ENCODE measurements at regions not wholly inside any gene's neighbourhood (a gene's known extent, or its start where the extent isn't known, plus 50 kb on each side); places are given as distances from the start of the nearest gene placed in this dataset.

DNA sequence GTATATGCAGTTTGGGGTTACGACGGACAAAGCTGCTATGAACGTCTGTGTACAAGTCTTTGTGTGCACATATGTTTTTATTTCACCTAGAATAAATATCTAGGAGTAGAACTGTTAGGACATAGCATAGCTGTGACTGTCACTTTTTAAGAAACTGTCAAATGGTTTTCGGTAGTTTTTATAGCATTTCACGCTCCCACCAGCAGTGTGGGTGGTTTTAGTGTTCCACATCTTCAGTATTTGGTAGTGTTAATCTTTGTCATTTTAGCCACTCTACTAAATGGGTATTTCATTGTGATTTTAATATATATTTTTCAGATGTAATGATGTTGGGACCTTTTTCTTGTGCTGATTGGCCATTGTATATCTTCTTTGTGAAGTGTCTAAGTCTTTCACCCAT is 109.1 kb upstream of the BCAT1 start:
- DNase-seq: no peak

DNA sequence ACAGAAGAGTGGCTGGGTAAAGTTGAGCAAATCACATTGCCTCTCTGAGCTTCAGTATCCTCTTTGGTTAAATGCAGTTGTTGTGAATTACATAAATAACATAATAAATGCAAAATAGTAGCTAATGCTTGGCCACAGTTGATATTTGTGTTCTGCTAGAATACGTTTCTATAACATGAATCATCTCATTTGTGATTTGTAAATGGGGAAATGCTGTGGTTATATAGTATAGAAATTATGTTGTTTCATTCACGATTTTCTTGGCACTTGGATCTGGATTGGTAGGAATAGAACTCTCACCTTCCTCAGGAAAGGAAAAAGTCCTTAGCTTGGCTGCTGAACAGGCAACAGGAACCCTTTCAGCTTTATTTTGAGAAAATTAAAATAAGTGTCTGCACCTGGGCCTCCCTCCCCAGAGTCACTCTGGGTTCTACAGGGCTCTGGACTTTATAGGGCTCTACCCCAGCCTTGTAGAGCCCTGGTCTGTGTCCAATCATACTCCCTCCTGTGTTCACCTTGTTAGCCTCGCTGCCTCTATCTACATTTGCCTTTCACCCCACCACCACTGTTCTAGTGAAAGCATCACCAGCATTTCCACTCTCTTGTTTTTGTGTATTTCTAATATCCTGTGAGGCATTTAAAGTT is 107.7 kb upstream of the BCAT1 start:
- DNase-seq: no peak

DNA sequence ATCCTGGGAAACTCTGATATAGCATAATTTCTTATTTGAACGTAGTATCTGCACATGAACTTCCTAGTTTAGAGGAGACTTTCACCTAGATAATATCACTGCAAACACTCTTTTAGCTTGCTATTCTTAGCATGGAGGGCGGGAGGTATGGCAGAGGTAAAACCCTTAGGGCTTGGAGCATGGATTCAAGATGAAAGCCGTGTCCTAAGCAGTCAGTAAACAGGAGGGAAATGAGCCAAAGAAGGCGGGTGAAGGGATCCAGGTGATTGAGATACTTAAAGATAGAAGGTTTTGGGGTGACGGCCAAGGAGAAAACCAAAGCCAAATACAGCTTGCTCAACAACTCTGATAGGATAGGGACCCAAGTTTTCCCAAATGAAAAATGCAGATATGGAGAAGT is 107.1 kb upstream of the BCAT1 start:
- no peak for DNase-seq

DNA sequence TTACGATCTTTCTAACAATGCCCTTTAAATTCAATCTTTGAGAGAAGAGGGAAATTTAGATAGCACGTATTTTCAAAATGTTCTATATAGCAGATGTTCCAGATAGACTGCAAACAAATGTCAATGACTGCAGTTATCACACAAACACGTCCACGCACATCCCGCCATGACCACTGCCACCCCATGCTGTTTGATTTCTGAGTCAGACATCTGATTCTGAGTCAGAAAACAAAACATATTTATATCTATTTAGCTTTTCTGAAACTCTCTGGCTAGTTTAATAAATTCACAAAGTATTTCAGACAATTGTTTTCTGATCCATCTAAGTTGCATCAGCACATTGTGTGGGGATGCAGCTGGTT is 105.9 kb upstream of the BCAT1 start:
- DNase-seq: peak; percentile 29

DNA sequence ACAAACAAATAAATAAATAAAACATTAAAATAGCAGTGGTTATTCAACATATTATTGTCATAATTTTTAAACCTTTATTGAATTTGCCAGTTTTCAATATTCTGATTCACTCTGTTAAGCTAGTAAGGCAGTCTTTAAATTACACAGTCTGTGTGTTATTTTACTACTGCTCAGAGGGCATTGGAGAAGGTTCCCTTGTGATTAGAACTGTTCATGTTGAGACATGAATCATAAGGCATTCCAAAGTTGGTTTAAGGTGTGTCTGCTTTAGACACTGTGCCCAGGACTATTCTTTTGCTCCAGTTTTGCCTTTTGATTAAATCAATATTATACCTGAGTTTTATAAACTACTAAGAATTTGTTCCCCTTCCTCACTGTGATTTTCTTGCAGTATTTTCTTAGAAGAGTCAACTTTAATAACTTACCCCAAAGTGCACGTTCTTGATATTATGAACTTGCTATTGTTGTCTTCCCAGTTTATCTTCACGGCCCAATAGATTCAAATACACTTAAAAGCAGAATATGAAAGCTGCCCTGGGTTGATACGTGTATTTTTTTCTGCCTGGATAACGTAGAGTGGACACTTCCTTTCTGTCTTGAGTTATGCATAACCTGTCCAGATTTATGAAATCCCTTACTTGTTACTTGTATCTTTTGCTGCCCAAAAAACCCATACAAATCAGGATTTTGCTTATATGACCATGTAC is 105.3 kb upstream of the BCAT1 start:
- peak; percentile 40 for DNase-seq

DNA sequence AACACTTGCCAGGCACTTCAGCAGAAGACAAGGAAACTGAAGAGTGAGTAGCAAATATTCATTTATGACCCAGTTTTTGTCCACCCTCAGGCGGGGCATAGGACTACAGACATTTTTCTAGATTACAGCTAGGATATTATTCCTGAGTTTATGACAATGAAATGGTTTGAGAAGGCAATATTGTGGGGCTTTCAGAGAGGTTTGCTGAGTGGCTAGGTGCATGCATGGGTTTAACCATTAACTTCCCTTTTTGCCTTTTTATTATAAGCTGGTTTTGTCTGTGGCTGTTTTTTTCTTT is 104.0 kb upstream of the BCAT1 start:
- DNase-seq: peak; percentile 59

DNA sequence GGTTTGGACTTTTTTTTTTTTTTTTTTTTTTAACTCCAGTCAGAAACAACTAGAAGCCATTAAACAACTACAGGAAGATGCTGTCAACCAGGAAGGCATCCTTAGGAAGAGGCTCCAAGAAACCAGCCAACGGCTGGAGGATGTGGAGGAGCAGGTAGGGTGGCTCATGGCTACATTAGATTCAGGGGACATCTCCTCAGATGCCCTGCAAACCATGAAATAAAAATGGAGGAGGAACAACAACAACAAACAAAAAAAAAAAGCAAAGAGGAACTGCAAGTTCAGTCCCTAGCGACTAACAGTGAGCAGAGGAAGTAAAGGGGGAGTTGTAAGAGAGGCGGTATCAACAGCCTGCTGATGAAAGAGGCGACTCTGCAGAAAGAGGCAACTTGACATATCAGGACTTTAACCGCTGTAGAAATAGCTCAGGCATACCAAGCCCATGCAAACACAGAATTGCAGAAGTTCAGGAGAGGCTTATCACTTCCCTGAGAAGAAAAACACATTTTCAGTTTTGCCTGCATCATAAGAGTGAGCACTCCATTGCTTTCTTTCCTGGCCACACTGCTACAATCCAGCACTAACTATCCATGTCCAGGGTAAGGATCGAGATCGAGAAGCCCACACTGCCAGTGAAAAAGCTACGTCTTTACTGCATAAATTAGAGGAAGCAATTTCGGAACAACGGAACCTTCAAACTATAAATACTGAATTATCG is 103.5 kb upstream of the BCAT1 start:
- DNase-seq: peak; percentile 84

DNA sequence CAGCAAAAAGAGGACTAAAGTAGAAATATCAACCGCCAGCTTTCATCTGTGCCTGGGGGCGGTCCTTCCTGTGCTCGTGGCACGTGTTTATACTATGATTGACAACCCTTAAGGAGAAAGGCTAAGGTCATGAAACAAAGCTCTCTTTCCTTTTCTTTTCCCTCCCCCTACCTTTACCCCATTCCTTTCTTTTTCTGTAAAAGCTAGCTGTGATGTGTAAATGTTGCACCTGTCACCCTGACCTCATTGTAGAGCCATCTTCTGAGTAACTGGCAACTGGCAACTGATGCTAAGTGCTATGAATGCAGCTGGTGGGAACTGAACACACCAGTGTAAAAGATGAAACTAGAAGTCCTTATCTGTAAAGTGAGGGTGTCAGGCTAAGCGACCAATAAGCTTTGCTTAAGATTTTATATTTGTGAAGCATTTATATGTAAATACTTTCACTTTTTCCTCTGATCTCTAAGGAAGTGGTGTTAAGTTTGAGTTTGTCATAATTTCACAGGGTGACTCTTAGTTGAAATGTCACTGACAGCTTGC is 102.8 kb upstream of the BCAT1 start:
- peak; percentile 71 for DNase-seq

DNA sequence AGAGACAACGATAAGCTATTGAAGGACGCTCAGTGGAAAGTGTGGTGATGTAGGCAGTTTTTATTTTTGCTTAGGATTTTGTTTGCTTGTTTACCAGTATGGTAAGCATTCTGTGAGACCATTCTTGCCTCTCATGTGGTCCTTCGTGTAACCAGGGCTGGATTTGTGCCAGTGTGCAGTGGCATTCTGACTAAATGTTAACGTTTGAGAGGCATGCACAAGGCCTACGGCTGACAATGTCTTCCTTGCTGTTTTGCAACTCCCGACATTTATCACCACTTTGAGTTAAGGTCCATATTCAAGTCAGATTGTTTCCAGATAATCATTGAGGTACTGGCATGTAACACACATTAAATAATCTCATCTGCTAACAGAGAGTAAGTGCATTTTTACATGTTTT is 102.3 kb upstream of the BCAT1 start:
- no peak for DNase-seq

DNA sequence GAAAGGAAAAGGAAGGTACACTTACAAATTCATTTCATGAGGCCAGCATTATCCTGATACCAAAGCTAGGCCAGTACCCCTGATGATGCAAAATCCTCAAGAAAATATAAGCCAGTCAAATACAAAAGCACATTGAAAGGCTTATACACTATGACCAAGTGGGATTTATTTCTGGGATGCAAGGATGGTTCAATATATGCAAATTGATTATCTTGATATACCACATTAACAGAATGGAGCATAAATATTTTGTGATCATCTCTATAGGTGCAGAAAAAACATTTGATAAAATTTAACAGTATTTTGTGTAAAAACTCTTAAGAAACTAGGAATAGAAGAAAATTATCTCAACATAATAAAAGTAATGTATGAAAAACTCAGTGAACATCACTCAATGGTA is 97.0 kb upstream of the BCAT1 start:
- no peak for DNase-seq

DNA sequence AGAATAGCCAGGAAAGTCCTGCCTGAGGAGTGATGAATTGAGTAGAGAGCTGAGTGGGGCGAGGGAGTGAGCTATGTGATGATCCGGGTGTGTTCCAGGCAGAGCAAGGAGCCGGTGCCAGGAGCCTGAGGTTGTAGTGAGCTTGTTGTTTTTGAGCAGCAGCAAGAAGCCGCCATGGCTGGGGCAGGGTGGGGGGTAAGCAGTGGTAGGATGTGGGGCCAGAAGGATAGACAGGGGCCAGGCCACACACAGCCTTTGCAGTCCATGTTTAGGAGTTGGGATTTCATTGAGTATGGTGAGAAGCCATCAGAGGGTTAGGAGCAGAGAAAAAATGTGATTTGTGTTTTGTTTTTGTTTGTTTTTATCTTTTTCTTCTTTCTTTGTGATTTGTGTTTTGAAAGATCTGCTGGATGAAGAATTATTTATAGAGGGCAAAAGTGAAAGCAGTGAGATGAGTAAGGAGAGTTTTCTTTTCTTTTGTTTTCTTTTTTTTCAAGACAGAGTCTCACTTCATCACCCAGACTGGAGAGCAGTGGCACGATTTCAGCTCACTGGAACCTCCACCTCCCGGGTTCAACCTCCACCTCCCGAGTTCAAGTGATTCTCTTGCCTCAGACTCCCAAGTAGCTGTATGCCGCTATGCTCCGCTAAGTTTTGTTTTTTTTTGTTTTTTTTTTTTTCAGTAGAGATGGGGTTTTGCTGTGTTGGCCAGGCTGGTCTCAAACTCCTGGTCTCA is 92.3 kb upstream of the BCAT1 start:
- DNase-seq: no peak

DNA sequence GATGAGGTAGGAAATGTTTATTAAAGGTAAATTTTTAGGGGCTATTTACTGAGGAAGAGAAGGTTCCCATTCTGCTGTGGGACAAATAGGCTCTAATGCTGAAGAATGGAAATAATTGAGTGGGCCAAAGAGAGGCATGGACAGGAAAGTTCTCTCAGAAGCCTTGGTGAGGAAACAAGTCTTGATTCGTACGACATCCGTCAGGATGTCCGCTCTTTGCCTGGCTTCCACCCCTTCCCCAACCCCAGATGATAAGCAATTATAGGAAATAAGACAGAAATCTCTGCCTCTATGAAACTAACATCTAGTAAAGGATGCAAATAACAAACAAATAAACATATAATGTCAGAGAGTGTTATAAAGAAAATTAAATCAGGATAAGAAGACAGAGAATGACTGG is 91.7 kb upstream of the BCAT1 start:
- no peak for DNase-seq

DNA sequence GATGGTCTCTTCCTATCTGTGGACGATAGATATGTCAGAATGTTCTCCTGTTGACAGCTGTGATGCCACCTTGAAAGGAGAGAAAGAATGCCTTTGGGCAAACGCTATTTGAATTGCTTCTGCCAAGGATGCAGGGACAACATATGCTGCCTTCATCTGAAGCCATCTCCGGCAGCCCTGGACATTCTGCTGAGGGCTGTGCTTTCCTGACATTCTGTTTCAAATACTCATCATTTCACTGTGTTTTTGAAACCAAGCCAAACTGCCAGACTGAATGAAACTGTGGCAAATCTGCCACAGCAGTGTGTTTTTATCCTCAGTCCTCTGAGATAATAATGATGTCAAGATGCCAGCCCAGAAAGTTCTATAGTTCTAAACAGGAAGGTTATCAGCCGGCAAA is 85.8 kb upstream of the BCAT1 start:
- DNase-seq: no peak

DNA sequence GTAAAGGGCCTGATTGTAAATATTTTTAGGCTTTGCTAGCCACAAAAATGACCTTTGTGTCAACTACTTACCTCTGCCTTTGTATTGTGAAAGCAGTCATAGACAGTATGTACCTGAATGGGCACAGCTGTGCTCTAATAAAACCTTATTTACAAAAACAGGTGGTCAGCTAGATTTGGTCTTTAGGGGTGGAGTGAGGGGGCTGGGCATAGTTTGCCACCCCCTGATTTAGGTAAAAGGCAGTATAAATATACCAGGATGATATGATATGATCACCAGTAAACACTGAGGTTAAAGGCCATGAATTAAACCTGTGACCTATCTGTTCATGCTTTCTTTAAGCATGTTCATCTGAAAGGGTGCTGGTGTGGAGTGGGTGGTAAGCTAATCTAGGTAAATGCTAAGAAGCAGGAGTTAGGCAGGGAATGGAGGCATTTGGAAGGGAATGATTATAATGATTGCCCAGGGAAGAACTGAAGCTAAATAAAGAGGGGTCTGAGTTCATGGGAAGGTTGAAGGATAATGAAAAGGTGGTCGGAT is 77.1 kb upstream of the BCAT1 start:
- no peak for DNase-seq

DNA sequence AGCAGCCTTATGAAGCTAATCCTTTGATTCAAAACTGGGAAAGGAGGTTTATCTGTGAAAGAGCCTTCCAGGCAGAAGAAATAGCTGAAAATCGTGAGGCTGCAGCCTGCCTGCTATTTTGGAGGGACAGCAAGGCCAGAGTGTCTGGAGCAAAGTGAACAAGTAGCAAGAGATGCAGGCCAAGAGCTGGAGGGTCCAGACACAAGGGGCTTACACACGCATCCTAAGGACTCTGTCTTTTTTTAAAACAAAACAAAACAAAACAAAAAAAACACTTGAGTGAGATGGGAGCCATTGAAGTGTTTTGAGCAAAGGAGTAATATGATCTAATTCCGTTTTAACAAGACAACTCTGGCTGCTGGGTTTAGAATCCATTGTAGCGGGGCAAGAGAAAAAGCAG is 76.4 kb upstream of the BCAT1 start:
- DNase-seq: no peak

DNA sequence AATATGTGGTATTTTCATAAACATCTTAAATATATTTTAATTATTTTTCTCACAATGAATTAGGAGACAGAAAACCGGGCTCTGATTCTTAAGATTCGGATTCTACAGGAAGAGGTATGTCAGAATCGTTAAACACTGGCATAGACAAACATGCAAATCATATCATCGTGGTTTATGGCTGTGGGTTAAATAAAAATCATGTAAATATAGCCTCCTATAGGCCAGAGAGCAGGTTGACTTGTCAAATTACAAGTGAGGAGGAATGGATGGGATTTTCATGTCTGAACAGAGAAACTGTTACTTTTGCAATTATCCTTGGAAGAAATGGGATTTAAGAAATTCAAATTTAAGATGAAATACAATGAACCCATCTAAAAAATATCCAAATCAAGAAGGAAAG is 74.9 kb upstream of the BCAT1 start:
- DNase-seq: no peak

DNA sequence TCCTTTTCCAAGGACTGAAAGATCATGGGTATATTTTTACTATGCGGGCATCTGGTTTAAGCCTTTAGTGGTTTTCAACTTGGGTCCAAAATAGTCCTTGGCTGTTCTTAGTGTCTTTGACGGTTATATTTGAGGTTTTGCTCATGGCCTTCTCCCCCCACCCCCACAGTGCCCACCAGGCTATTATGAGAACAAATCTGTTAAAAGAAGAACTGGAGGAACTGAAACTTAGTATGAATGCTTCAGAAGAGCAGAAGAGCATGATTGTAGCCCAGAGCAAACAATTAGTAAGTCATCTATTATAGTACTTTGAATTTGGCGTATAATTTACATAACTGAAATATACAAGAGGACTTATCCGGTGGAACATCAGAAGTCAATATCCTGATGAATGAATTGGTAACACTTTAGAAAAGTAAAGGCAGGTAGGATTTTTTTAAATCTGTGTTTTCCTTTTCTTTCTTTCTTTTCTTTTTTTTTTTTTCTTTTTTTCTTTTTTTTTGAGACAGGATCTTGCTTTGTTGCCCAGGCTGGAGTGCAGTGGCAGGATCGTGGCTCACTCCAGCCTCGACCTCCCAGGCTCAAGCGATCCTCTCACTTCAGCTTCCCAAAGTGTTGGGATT is 71.8 kb upstream of the BCAT1 start:
- no peak for DNase-seq

DNA sequence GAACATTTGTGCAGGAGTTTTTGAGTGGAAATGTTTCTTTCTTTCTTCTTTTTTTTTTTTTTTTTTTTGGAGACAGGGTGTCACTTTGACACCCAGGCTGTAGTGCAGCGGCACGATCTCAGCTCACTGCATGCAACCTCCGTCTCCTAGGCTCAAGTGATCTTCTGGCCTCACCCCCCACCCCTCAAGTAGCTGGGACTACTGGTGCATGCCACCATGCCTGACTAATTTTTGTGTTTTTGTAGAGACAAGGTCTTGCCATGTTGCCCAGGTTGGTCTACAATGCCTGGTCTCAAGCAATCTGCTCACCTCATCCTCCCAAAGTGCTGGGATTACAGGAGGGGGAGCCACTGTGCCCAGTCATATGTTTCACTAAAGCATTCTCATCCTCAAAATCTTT is 69.2 kb upstream of the BCAT1 start:
- no peak for DNase-seq

DNA sequence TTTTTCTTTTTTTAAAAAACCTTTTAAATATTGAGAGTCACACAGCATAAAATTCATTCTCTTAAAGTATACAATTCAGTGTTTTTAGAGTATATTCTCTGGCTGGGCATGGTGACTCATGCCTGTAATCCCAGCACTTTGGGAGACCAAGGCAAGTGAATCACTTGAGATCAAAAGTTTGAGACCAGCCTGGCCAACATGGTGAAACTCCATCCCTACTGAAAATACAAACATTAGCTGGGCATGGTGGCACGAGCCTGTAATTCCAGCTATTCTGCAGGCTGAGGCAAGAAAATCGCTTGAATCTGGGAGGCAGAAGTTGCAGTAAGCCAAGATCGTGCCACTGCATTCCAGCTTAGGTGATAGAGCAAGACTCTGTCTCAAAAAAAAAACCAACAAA is 68.4 kb upstream of the BCAT1 start:
- no peak for DNase-seq

DNA sequence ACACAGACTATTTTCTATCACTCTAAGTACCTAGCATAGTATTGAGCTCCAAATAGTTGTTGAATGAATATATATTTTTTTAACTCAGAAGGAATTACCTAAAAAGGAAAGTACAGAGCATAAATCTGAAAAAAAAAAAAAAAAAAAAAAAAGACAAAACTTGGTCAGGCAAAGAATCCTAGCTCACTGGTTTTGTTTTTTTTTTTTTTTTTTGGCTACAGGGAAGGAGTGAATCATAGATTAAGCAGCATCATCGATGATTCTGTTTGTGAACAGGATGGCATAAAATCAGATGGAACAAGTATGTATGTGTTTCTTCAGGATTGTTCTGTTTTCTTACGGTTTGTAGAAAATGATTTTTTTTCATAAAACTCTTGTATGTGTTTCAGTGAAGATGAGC is 66.1 kb upstream of the BCAT1 start:
- no peak for DNase-seq

DNA sequence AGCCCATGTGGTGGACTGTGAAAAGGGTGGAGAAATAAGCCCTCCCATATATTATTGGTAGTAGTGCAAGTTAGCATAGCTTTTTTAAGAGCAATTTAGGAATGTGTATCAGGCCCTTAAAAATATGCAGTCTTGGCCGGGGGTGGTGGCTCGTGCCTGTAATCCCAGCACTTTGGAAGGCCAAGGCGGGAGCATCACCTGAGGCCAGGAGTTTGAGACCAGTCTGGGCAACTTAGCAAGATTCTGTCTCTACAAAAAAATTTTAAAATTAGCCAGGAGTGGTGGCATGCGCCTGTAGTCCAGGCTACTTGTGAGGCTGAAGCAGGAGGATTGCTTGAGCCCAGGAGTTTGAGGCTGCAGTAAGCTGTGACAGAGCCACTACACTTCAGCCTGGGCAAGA is 64.2 kb upstream of the BCAT1 start:
- DNase-seq: no peak

DNA sequence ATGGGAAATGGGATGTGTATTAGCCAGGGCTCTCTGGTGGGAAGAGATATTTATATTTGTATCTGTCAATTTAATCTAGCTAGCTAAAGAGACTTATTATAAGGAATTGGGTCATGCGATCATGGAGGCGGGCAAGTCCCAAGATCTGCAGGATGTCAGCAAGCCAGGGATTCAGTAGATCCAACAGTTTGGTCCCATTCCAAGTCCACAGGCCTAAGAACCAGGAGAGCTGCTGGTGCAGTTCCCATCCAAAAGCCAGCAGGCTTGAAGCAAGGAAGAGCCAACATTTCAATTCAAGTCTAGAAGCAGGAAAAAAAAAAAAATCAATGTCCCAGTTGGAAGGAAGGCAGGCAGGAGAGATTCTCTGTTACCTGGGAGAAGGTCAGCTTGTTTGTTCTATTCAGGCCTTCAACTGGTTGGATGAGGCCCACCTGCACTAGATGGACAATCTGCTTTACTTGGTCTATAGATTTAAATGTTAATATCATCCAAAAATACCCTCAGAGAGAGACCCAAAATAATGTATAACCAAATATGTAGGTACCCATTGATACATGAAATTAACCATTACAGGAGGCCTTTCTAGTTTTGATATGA is 60.7 kb upstream of the BCAT1 start:
- no peak for DNase-seq

DNA sequence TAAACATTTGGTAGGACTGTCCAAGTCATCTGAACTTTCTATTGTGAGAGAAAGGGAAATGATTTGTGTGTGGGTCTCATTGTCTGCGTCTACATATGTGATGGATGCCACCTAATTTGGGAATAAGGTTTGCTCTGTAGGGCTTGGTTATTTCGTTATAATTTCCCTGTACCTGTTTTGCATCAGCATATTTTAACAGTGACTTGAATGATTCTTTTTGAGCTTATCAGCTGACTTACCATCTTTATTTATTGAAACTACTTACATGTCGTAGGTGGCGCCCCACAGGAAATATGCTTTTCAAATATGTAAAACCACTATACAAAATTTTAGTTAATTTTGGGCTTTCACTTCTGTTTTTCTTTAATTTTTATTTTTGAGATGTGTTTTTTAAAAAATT is 56.5 kb upstream of the BCAT1 start:
- DNase-seq: no peak

Measured in hematopoietic multipotent progenitor cell treated with erythropoietin and hydrocortisone succinate and interleukin-3 and kit ligand, for 8 days (in vitro differentiated cells).